Adrenal gland (tissue), 5 donors: ENCODE measurements at regions not wholly inside any gene's neighbourhood (a gene's known extent, or its start where the extent isn't known, plus 50 kb on each side); places are given as distances from the start of the nearest gene placed in this dataset.

Experiments used
- CTCF ChIP-seq, 6 experiments: fragments of 450-650 bp in 4 of 6; fragments of 200-600 bp in 2 of 6; sonication (generic) in 1 of 6; IDR thresholded peaks; 1 replicate in 5 of 6; 2 replicates in 1 of 6; pipeline versions ENCODE4 v1.5.1 to v1.8.0; 2016 to 2021; ENCODE audit warnings: antibody characterized with exemption in 6 of 6, mild to moderate bottlenecking in 2 of 6, moderate library complexity in 1 of 6
- POLR2A ChIP-seq, 2 donors: fragments of 450-650 bp; IDR thresholded peaks; one replicate each; pipeline ENCODE4 v1.6.1; 2017; ENCODE audit warnings: antibody characterized with exemption in 2 of 2, mild to moderate bottlenecking in 2 of 2, moderate library complexity in 1 of 2
- donor health status: DM: no; HTN: no; CAD: no.

GRCh38 chr11:92123540-92123939 lies 101.1 kb upstream of the FAT3 start:
- no peak for TF ChIP-seq POLR2A (IDR thresholded peaks at IDR 0.05)
- TF ChIP-seq CTCF (IDR thresholded peaks at IDR 0.05): no peak
